H1 (cell line): ENCODE measurements at regions not wholly inside any gene's neighbourhood (a gene's known extent, or its start where the extent isn't known, plus 50 kb on each side); places are given as distances from the start of the nearest gene placed in this dataset.

ENCODE experiments used
- CTCF ChIA-PET: fragments of 300-600 bp; sonication (Branson Sonifier 250); formaldehyde crosslinking; loops from one replicate; lab custom pipeline; 2021; ENCODE audit not compliant: partially characterized antibody; lab: Charles Lee
- POLR2A ChIA-PET: fragments of 300-600 bp; sonication (Branson Sonifier 250); formaldehyde crosslinking; loops from one replicate; lab custom pipeline; 2021; ENCODE audit warnings: inconsistent platforms; ENCODE audit not compliant: partially characterized antibody; lab: Charles Lee
- DNase-seq, 2 experiments: peaks; one replicate each; pipeline versions ENCODE4 v3.0.0 to v3.0.0-alpha.2; 2010 to 2022; ENCODE audit warnings: low spot score in 2 of 2, low read depth in 1 of 2, mixed read lengths in 1 of 2
- FAIRE-seq: peaks from 2 replicates; lab custom pipeline; 2011; peaks lifted over from hg19 to GRCh38; lab: Jason Lieb, UNC
- H2AFZ ChIP-seq: 2 replicates; pipeline ENCODE4 v1.8.1; 2012; ENCODE audit warnings: low read length, inconsistent platforms
- H2AK5ac ChIP-seq: 2 replicates; pipeline ENCODE4 v1.6.1; 2013; ENCODE audit warnings: low read depth, low read length
- H2BK120ac ChIP-seq: replicated peaks from 2 replicates; pipeline ENCODE3; 2013; ENCODE audit warnings: low read depth, low read length, inconsistent platforms
- H2BK12ac ChIP-seq: 2 replicates; pipeline ENCODE4 v1.6.1; 2013; ENCODE audit warnings: low read depth, low read length
- H2BK15ac ChIP-seq: 2 replicates; pipeline ENCODE4 v1.6.1; 2013; ENCODE audit warnings: low read length
- H2BK20ac ChIP-seq: 2 replicates; pipeline ENCODE4 v1.6.1; 2013; ENCODE audit warnings: low read length
- H2BK5ac ChIP-seq: 2 replicates; pipeline ENCODE4 v1.6.1; 2013; ENCODE audit warnings: low read depth, low read length
- H3K14ac ChIP-seq: 2 replicates; pipeline ENCODE4 v1.6.1; 2013; ENCODE audit warnings: inconsistent platforms; ENCODE audit not compliant: insufficient read length
- H3K18ac ChIP-seq: 2 replicates; pipeline ENCODE4 v1.6.1; 2013; ENCODE audit warnings: low read length; ENCODE audit errors: extremely low read depth
- H3K23ac ChIP-seq: 2 replicates; pipeline ENCODE4 v1.6.1; 2013; ENCODE audit warnings: inconsistent platforms; ENCODE audit not compliant: insufficient read length
- H3K23me2 ChIP-seq: 2 replicates; pipeline ENCODE4 v1.6.1; 2013; ENCODE audit warnings: low read depth, low read length
- H3K27ac ChIP-seq: 2 replicates; pipeline ENCODE4 v1.6.1; 2011; ENCODE audit warnings: low read depth, low read length, inconsistent platforms
- H3K27me3 ChIP-seq, 4 experiments: replicated peaks in 1 of 4; 1 replicate in 1 of 4; 2 replicates in 3 of 4; pipeline versions ENCODE4 v1.6.1 to v1.8.1; 2011 to 2013; ENCODE audit warnings: low read length in 3 of 4, mild to moderate bottlenecking in 3 of 4, inconsistent platforms in 2 of 4, mixed read lengths in 2 of 4, moderate library complexity in 1 of 4; ENCODE audit not compliant: control insufficient read depth in 3 of 4, insufficient read depth in 3 of 4; ENCODE audit errors: extremely low read depth in 1 of 4
- H3K36me3 ChIP-seq, 4 experiments: 2 replicates each; pipeline versions ENCODE4 v1.6.1 to v1.8.1; 2011 to 2013; ENCODE audit warnings: mild to moderate bottlenecking in 4 of 4, low read length in 3 of 4, moderate library complexity in 2 of 4, control low read depth in 1 of 4, inconsistent platforms in 1 of 4; ENCODE audit not compliant: insufficient read depth in 4 of 4, control insufficient read depth in 2 of 4
- H3K4ac ChIP-seq: replicated peaks from 2 replicates; pipeline ENCODE3; 2013; ENCODE audit warnings: low read length, low read depth, mixed read lengths, inconsistent platforms; ENCODE audit not compliant: insufficient read length
- H3K4me1 ChIP-seq, 4 experiments: replicated peaks in 1 of 4; 1 replicate in 1 of 4; 2 replicates in 3 of 4; pipeline versions ENCODE4 v1.6.1 to v1.8.1; 2011 to 2013; ENCODE audit warnings: low read length in 3 of 4, inconsistent platforms in 2 of 4, mixed read lengths in 1 of 4; ENCODE audit not compliant: insufficient read depth in 4 of 4, control insufficient read depth in 3 of 4
- H3K4me2 ChIP-seq, 2 experiments: 2 replicates each; pipeline versions ENCODE4 v1.6.1 to v1.8.1; 2011 to 2013; ENCODE audit warnings: low read depth in 2 of 2, low read length in 2 of 2, control low read depth in 1 of 2, inconsistent platforms in 1 of 2, mild to moderate bottlenecking in 1 of 2; ENCODE audit not compliant: insufficient read depth in 1 of 2
- H3K4me3 ChIP-seq, 4 experiments: fragments of 200-600, 300-600 bp in 1 of 4; sonication (generic), shearing (Covaris generic), sonication (Bioruptor Twin) in 1 of 4; 2 replicates each; pipeline versions ENCODE4 v1.5.1 to v1.8.1; 2011 to 2016; ENCODE audit warnings: low read length in 4 of 4, low read depth in 3 of 4, control low read depth in 2 of 4, inconsistent platforms in 2 of 4, mild to moderate bottlenecking in 2 of 4, mixed read lengths in 1 of 4, moderate library complexity in 1 of 4; ENCODE audit not compliant: insufficient read depth in 2 of 4; ENCODE audit errors: extremely low read depth in 1 of 4
- H3K56ac ChIP-seq: replicated peaks from 2 replicates; pipeline ENCODE3; 2013; ENCODE audit warnings: low read depth, mild to moderate bottlenecking, mixed read lengths, low read length, inconsistent platforms; ENCODE audit not compliant: insufficient read length
- H3K79me1 ChIP-seq: 2 replicates; pipeline ENCODE4 v1.6.1; 2013; ENCODE audit warnings: low read depth, low read length, control low read depth
- H3K79me2 ChIP-seq, 2 experiments: 2 replicates each; pipeline versions ENCODE4 v1.6.1 to v1.8.1; 2012 to 2013; ENCODE audit warnings: low read length in 2 of 2, mild to moderate bottlenecking in 2 of 2, inconsistent platforms in 1 of 2; ENCODE audit not compliant: insufficient read depth in 2 of 2, control insufficient read depth in 1 of 2
- H3K9ac ChIP-seq, 4 experiments: replicated peaks in 1 of 4; 1 replicate in 1 of 4; 2 replicates in 3 of 4; pipeline versions ENCODE4 v1.6.1 to v1.8.1; 2011 to 2013; ENCODE audit warnings: low read depth in 3 of 4, low read length in 3 of 4, control low read depth in 2 of 4, mild to moderate bottlenecking in 2 of 4, moderate library complexity in 2 of 4, inconsistent platforms in 1 of 4; ENCODE audit errors: extremely low read depth in 1 of 4
- H3K9me3 ChIP-seq, 2 experiments: 2 replicates each; pipeline versions ENCODE4 v1.6.1 to v1.8.1; 2012 to 2013; ENCODE audit warnings: mild to moderate bottlenecking in 2 of 2, moderate library complexity in 2 of 2, control low read depth in 1 of 2, inconsistent platforms in 1 of 2, low read depth in 1 of 2, low read length in 1 of 2, mixed read lengths in 1 of 2; ENCODE audit not compliant: insufficient read depth in 2 of 2
- H4K20me1 ChIP-seq, 2 experiments: replicated peaks in 1 of 2; 2 replicates each; pipeline versions ENCODE3 to v1.8.1; 2011 to 2013; ENCODE audit warnings: inconsistent platforms in 2 of 2, low read length in 2 of 2, mild to moderate bottlenecking in 1 of 2; ENCODE audit not compliant: insufficient read depth in 2 of 2, control insufficient read depth in 1 of 2
- H4K5ac ChIP-seq: 2 replicates; pipeline ENCODE4 v1.6.1; 2013; ENCODE audit warnings: low read length, low read depth, mixed read lengths, inconsistent platforms; ENCODE audit not compliant: insufficient read length
- H4K8ac ChIP-seq: 2 replicates; pipeline ENCODE4 v1.8.0; 2013; ENCODE audit warnings: mild to moderate bottlenecking, moderate library complexity, low read length, inconsistent platforms; ENCODE audit not compliant: insufficient read depth; ENCODE audit errors: extremely low read depth
- H4K91ac ChIP-seq: replicated peaks from 2 replicates; pipeline ENCODE3; 2013; ENCODE audit warnings: low read length, mixed read lengths, inconsistent platforms; ENCODE audit not compliant: insufficient read length
- ASH2L ChIP-seq: fragments of 200-600, 300-600 bp; sonication (generic); IDR thresholded peaks from one replicate; pipeline ENCODE4 v1.7.1; 2017; ENCODE audit warnings: low read length
- ATF3 ChIP-seq: IDR thresholded peaks from 2 replicates; pipeline ENCODE4 v1.6.1; 2011; ENCODE audit warnings: low read depth, mild to moderate bottlenecking, low read length; ENCODE audit not compliant: insufficient read depth
- NANOG ChIP-seq: IDR thresholded peaks from 2 replicates; pipeline ENCODE4 v1.6.1; 2011; ENCODE audit warnings: low read length, low read depth, mild to moderate bottlenecking, inconsistent platforms; ENCODE audit not compliant: insufficient read depth, poor library complexity, severe bottlenecking
- POLR2A ChIP-seq, 2 experiments: IDR thresholded peaks; 1 replicate in 1 of 2; 2 replicates in 1 of 2; pipeline ENCODE4 v1.6.1; 2011; ENCODE audit warnings: low read depth in 2 of 2, low read length in 2 of 2, mild to moderate bottlenecking in 2 of 2; ENCODE audit errors: control extremely low read depth in 1 of 2
- RFX5 ChIP-seq: IDR thresholded peaks from 2 replicates; pipeline ENCODE4 v1.6.1; 2011; ENCODE audit warnings: low read depth, low read length, improper control_type of control experiment, borderline replicate concordance
- SIX5 ChIP-seq: IDR thresholded peaks from 2 replicates; pipeline ENCODE4 v1.6.1; 2011; ENCODE audit warnings: mild to moderate bottlenecking, low read depth, low read length
- SP1 ChIP-seq: IDR thresholded peaks from 2 replicates; pipeline ENCODE4 v1.6.1; 2011; ENCODE audit warnings: low read depth, low read length
- SRF ChIP-seq: IDR thresholded peaks from 2 replicates; pipeline ENCODE4 v1.6.1; 2011; ENCODE audit warnings: mild to moderate bottlenecking, low read depth, low read length, moderate library complexity
- WGBS, 2 experiments: shearing (Covaris generic) in 1 of 2; methylation state at CpG; one replicate each; pipeline versions ENCODE4 v1.1.6 to v1.1.7; 2013 to 2015; ENCODE audit warnings: low lambda C conversion rate in 2 of 2, mixed read lengths in 2 of 2, inconsistent platforms in 1 of 2, low coverage in 1 of 2, missing lambda C conversion rate in 1 of 2; ENCODE audit not compliant: insufficient replicate concordance in 2 of 2, insufficient coverage in 1 of 2, insufficient read length in 1 of 2; ENCODE audit errors: extremely low coverage in 1 of 2, missing lambda C conversion rate in 1 of 2; 5-methylcytosine and 5-hydroxymethylcytosine counted together

DNA sequence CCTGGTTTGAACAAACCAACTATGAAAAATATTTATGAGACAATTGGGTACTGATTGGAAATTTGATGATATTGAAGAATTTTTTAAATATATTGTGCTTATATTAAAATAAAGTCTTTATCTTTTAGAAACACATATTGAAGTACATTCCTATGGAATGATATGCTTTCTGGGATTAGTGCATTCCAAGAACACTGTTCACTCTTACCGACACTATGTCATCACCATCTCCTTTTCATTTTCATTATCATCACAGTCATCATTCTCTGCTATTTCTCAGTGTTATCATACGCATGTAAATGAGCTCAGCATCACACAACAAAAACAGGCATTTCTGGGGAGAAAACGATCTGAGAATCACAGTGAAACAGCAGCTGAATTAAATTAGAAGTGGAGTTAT lies 513.3 kb upstream of the CCDC196 start:
- no peak overlapping the region for H3K14ac ChIP-seq
- H2BK12ac ChIP-seq = no peak overlapping the region
- H3K27ac ChIP-seq = no peak overlapping the region
- H2BK20ac ChIP-seq = no peak overlapping the region
- H2AK5ac ChIP-seq = no peak overlapping the region
- H2BK15ac ChIP-seq = no peak overlapping the region
- no peak overlapping the region for H3K56ac ChIP-seq
- no peak overlapping the region for H3K9ac ChIP-seq
- no peaks in the 10 kb centered on the region; the same call in 1 of the 2 replicates for H3K79me1 ChIP-seq
- H3K4me2 ChIP-seq = no peak overlapping the region
- no peak overlapping the region for H2BK120ac ChIP-seq
- DNase-seq (no peak), FAIRE-seq (no peak)
- H3K4ac ChIP-seq = no peak overlapping the region
- WGBS, 2 experiments = 88% methylated on average over 3 of the region's 3 CpGs; no CpG with 5 or more reads in 1 of the 2 experiments
- no peaks in the 10 kb centered on the region for H3K27me3 ChIP-seq
- no peak overlapping the region for H3K4me3 ChIP-seq
- no peaks in the 10 kb centered on the region for H3K36me3 ChIP-seq
- H3K79me2 ChIP-seq = no peaks in the 10 kb centered on the region
- H4K5ac ChIP-seq = no peak overlapping the region
- POLR2A ChIA-PET = no interaction called here
- no peak overlapping the region for H4K8ac ChIP-seq
- CTCF ChIA-PET = interaction anchor here (0.6 to 3.1 kb wide), 3 partner anchors 12 to 415 kb away, joined by 3 to 32 read pairs (median 6); no protein-coding TSS in a partner anchor
- no peaks in the 10 kb centered on the region; the same call in 1 of the 2 replicates for H3K23me2 ChIP-seq
- no peak overlapping the region for H2AFZ ChIP-seq
- TF ChIP-seq SRF (no peak), POLR2A (IDR thresholded peaks at IDR 0.05; ENCODE audit: control extremely low read depth in 1 of 2, low read depth in 2 of 2, low read length in 2 of 2) (no peak), SP1 (no peak), RFX5 (no peak), NANOG (no peak), ASH2L (no peak), ATF3 (no peak), SIX5 (no peak)
- H4K20me1 ChIP-seq = no peaks in the 10 kb centered on the region
- H3K9me3 ChIP-seq = no peaks in the 10 kb centered on the region
- H3K23ac ChIP-seq = no peak overlapping the region
- no peak overlapping the region for H3K18ac ChIP-seq
- no peak overlapping the region for H4K91ac ChIP-seq
- peaks cover 0 to 3% (median 0%) of the 10 kb centered on the region in 4 experiments; a peak in 1 of 7 replicates for H3K4me1 ChIP-seq
- H2BK5ac ChIP-seq = no peak overlapping the region
